BE2C (cell line): ENCODE measurements at regions not wholly inside any gene's neighbourhood (a gene's known extent, or its start where the extent isn't known, plus 50 kb on each side); places are given as distances from the start of the nearest gene placed in this dataset.
A peak's percentile ranks its signal among the peaks of the same experiment; 100 is the strongest.
"Not testable (repeated sequence)": the region's sequence is repeated elsewhere in the genome, so short reads cannot be mapped to it uniquely, and the experiment has no call there.

Source experiments
- DNase-seq: peaks from one replicate; pipeline ENCODE4 v3.0.0-alpha.2; 2020
- H3K27me3 ChIP-seq: fragments of 250-450 bp; sonication (Bioruptor Pico); 2 replicates; pipeline ENCODE4 v1.5.1; 2020; ENCODE audit warnings: mild to moderate bottlenecking
- H3K36me3 ChIP-seq: fragments of 250-450 bp; sonication (Bioruptor Pico); 2 replicates; pipeline ENCODE4 v1.5.1; 2020; ENCODE audit warnings: mild to moderate bottlenecking
- H3K4me1 ChIP-seq: fragments of 250-450 bp; sonication (Bioruptor Pico); 2 replicates; pipeline ENCODE4 v1.5.1; 2020
- H3K4me3 ChIP-seq: 2 replicates; pipeline ENCODE4 v1.5.1; 2011; ENCODE audit warnings: low read depth, low read length
- H3K9me3 ChIP-seq: fragments of 250-450 bp; sonication (Bioruptor Pico); 2 replicates; pipeline ENCODE4 v1.5.1; 2020
- CTCF ChIP-seq: IDR thresholded peaks from 2 replicates; pipeline ENCODE4 v1.5.1; 2012; ENCODE audit warnings: mild to moderate bottlenecking, low read depth, low read length

- not testable (repeated sequence) for H3K4me3 ChIP-seq, H3K9me3 ChIP-seq, H3K36me3 ChIP-seq, H3K27me3 ChIP-seq, H3K4me1 ChIP-seq
- 0 out of 2 replicates have a peak, but pooled peaks have one; percentile 6 for TF ChIP-seq CTCF
- DNase-seq: peak; percentile 12
Observed at GRCh38 chr15:22719980-22720379, 66.5 kb upstream of the NIPA1 start.

- H3K4me1 ChIP-seq, H3K9me3 ChIP-seq, H3K4me3 ChIP-seq, H3K27me3 ChIP-seq, DNase-seq, H3K36me3 ChIP-seq: not testable (repeated sequence)
Observed at GRCh38 chr15:22726104-22726503, 60.3 kb upstream of the NIPA1 start.

- not testable (repeated sequence) for H3K4me3 ChIP-seq, DNase-seq, H3K9me3 ChIP-seq, H3K36me3 ChIP-seq, H3K4me1 ChIP-seq, H3K27me3 ChIP-seq
Observed at GRCh38 chr15:22735067-22735466, 51.4 kb upstream of the NIPA1 start.

GRCh38 chr15:22735781-22736180, 50.7 kb upstream of the NIPA1 start:
- Histone ChIP-seq H3K4me3 (no peak overlapping the region), H3K4me1 (no peaks in the 10 kb centered on the region), H3K27me3 (no peaks in the 10 kb centered on the region), H3K36me3 (no peaks in the 10 kb centered on the region), H3K9me3 (no peaks in the 10 kb centered on the region)
- no peak for DNase-seq
- no peak for TF ChIP-seq CTCF

- H3K4me1 ChIP-seq, H3K4me3 ChIP-seq, H3K36me3 ChIP-seq, DNase-seq, H3K27me3 ChIP-seq, H3K9me3 ChIP-seq: not testable (repeated sequence)
Observed at GRCh38 chr15:22736200-22736599, 50.2 kb upstream of the NIPA1 start.
